ENCODE measurements at regions not wholly inside any gene's neighbourhood (a gene's known extent, or its start where the extent isn't known, plus 50 kb on each side); places are given as distances from the start of the nearest gene placed in this dataset.

GRCh38 chr12:110998971-110999370, 78.6 kb upstream of the MYL2 start:
- TF ChIP-seq POLR2A (IDR thresholded peaks at IDR 0.05) (no peak), CTCF (IDR thresholded peaks at IDR 0.05) (no peak)
